Dermis microvascular lymphatic vessel endothelial cell (primary cell): ENCODE measurements at regions not wholly inside any gene's neighbourhood (a gene's known extent, or its start where the extent isn't known, plus 50 kb on each side); places are given as distances from the start of the nearest gene placed in this dataset.

Experiments
- DNase-seq, 2 donors: peaks; one replicate each; pipeline versions ENCODE4 v3.0.0 to v3.0.0-alpha.2; 2010; ENCODE audit warnings: low read depth in 2 of 2

DNA sequence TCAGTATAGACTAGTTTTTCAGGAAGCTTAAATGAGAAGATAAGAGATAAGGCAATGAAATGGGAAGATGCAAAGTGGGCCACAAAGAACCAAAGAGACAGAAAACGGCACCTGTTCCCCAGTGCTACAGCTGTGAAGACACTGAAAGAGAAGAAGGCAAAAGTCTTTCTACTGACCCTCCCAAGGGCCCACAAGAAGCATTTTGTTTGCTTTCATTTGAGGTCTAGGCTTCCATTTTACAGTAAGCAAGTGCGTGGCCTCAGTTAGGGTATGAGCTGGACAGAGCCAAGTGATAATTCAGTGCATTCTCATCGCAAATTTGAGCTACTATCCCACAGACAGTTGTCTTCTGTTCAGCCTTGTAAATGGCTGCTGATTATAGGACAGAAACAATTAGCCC lies 53.4 kb upstream of the STK17B start:
- no peak for DNase-seq

- DNase-seq, result no peak
Measured at GRCh38 chr2:196225213-196225612, 53.8 kb upstream of the STK17B start.

DNA sequence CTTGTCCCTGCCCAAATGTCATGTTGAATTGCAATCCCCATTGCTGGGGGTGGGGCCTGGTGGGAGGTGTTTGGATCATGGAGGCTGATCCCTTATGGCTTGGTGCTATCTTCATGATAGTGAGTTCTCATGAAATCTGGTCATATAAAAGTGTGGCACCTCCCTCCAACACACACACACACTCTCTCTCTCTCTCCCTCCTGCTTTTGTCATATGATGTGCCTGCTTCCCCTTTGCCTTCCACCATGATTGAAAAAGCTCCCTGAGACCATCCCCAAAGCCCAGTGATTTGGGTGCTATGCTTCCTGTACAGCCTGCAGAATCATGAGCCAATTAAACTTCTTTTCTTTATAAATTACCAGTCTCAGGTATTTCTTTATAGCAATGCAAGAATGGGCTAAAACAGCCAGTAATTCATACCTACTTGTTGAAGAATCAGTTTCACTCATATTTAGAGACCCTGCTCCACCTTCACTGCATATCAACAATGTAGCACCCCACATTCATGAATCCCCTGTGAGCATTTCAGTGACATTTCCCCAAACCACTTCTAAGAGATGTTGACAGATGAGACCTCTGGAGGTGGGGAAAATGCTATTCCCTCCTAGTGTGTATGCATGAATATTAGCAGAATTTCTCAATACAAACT lies 54.8 kb upstream of the STK17B start:
- DNase-seq, result no peak

DNA sequence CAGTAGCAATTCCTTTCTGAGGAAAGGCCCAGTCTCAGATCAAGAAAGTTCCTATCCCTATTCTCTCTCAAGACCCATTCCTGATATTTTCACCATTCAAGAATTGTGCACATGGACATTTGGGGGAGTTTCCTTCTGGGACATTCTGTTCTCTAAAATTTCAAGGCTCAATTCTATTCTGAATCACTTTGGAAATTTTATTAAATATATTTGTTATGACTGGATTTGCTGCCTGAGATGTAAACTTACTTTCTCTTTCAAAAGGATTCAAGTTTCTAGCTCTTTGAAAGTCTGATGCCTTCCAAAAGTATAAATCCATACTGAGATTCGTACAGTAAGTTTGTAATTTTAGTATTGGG lies 55.3 kb upstream of the STK17B start:
- no peak for DNase-seq

DNA sequence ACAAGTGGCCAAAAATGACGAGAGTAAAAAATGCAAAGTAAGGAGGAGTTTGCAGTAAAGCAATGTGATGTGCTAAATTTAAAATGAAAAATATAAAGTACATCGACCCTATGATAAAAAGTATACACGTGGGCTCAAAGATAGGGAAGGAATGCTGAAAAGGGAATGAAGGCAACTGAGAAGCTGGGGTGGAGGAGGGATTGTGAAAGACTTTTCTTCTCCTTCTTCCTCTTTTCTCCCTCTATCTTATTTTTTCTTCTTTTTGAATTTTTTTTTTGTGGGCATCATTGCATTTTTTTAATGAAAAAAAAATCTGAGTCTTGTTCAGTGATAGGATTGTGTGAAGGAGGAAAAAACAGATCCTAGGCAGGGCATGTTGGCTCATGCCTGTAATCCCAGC lies 57.6 kb upstream of the STK17B start:
- no peak for DNase-seq

DNA sequence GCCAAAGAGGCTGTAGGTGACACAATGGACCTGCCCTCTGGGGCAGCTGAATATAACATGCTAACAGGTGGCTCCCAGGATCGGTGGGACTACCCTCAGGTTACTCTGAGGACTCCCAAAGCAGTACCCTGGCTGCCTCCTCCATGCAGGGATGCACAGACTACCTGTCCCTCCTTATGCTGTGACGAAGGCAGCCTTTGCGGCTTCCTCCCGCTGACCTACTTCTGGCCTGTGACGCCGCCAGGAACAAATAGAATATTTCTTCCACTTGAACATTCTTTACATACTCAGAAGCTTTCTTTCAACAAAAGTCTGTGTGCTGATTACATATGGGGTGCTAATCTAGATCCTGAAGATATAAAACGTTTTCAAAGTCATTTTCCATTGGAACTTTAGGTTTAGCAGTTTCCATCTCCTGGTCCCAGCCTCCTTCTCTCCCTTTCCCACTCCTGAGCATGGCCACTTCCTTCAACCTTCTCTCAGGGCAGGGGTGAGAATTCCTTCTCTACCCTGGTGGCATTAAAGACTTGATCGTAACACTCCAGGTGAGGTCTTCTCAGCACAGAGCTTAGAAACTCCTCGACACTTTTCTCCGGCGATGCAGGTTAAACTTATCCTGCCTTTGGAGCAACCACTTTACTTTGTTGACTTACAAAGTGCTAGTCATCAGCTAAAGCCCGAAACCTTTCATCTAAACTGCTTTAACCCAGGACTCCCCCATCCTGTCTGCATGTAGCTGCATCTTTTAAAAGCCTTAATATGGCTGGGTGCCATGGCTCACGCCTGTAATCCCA lies 58.9 kb upstream of the STK17B start:
- DNase-seq, result no peak

- DNase-seq, result peak; percentile 85 to 95
Measured at GRCh38 chr2:196233021-196233804, 61.8 kb upstream of the STK17B start.

GRCh38 chr2:196233805-196234475 lies 62.6 kb upstream of the STK17B start:
- DNase-seq, result no peak

DNA sequence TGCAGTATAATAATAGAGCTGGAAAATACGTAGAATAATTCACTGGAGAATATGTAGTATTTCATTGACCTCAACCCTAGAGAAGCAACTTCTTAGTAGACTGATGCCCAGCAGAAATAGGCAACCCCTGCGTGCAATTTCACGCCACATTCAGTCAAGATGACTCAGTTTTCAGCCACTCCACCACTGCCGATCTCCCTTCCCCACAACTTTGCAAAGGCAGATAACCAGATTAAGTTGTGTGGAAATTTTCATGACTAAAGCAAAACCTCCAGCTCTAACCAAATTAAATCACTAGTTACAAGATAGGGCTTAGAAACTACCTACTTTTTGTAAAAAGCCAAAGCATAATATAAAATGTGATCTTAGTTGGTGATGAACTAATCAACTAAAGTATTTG lies 63.3 kb upstream of the STK17B start:
- no peak for DNase-seq

DNA sequence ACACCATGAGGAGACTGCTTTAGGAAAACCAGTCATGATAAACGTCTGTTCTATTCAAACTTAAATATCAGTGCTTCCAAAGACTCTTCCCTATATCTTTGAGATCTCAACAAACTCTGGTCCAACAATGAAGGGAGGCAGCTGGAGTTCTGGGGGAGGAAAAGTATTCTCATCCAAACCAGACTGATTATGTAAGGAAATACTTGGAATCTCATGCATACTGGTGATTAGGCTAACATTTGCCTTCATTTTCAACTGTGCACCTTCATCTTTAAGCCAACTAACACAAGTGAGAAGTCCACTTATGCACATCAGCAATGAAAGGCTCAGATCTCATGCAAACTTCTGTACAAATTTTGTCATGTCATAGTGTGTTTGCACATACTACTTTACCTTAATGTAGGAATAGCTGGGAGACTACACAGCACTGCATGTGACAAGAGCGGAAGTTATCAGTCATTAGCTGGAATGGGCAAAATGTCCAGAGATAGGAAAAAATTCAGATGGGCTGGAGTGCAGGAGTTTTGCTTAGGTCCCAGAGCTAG lies 67.5 kb upstream of the STK17B start:
- no peak for DNase-seq

- peak; percentile 87 to 93 for DNase-seq
Measured at GRCh38 chr2:196239622-196240587, 68.5 kb upstream of the STK17B start.

- DNase-seq, result no peak
Measured at GRCh38 chr2:196241175-196241574, 69.8 kb upstream of the STK17B start.

GRCh38 chr2:196242131-196242620 lies 70.8 kb upstream of the STK17B start:
- DNase-seq, result no peak

DNA sequence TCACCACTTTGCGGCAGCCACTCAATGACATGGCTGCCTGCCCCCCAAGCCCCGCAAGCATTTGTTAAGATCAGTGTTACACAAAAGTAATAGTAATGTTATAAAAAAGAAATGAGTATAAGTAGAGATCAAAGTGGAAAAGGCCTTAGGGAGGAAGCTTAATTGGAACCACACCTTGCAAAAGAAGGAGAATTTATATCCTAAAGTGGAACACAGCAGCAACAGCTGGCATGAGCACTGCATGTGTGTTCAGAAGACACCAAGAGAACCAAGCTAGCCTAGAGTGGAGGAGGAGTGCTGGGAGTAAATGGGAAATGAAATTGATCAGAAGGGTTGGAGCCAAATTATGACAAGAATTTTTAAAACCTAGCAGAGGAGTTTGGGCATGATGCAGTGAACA lies 73.1 kb upstream of the STK17B start:
- no peak for DNase-seq

DNA sequence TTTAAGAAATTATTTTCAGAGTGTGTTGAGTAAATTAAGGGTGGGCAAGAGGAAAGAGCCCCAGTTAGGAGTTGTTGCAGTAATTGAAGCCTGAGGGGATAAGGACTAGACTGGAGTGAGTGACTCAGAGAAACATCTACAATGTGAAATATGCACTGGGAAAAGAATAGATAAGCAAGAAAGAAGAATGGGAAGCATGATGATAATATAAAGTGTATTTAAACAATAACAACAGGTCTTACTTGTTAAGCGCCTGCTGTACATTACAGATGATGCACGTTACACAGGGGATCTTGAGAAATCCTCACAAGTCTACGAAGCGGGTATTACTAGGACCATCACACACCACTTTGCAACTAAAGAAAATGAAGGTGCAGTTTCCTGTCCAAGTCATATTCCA lies 73.6 kb upstream of the STK17B start:
- DNase-seq, result no peak

DNA sequence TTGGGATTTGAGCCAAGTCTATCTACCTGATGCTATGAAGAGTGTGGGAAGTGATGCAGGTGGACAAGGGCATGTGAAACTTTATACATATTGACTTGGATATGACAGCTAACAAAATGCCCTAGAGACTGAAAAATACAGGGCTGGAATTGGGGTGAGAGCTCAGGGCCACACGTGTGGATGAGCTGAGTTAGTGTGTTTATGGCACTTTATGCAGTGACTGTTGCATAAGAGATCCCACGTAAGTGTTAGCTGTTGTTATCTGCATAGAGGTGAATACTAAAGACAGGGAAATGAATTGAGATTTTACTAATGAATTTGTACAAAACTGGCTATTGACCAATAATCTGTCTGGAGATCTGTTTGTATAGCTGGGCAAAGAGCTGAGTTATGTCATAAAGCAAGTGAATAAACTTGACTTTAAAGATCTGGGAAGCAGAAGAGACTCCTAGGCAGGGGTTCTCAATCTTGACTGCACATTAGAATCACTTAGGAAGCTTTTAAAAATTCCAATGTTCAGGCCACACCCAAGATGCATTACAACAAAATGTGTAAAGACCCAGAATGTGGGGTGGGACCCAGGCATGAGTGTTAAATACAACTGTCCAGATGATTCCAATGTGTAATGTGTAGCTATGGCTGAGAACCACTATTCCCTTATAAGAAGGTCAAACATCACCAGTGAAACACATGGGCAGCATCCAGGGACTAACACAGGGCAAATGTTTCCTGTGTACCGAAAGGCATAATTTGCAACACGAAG lies 74.2 kb upstream of the STK17B start:
- no peak for DNase-seq

DNA sequence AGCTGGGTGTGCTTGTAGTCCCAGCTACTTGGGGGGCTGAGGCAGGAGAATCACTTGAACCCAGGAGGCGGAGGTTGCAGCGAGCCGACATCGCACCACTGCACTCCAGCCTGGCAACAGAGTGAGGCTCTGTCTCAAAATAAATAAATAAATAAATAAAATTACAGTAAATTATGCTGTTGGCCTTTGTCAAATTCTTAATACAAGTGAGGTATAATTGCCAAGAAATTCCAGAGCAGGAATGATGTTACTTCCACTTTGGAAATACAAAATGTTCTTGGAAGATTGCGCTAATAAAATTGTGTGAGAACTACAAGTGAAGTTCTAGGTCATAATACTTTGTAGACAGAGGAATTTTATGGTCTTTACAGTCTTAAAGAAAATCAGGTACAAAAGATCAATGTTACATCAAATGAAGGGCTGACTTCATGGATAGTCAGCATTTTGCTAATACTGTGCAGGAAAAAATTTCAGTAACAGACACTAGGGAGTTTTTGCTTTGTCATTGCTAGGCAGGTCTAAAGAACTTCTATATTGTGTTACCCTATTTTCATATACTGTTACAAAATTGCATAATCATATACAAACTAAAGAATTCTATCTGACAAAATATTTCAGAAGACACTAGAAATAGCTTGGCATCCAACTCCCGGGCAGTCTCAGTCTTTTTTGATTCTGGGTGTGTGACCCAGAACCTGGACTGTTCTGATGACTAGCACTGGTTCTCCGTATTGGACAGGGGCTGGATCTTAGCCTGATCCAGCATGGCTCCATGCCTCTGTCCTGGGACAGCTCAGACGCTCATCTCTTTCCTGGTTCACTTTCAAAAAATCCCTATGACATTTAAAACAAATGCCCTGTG lies 76.0 kb upstream of the STK17B start:
- no peak for DNase-seq

GRCh38 chr2:196247976-196248280 lies 76.5 kb upstream of the STK17B start:
- DNase-seq, result no peak
